Rectal smooth muscle tissue (tissue), 1 donor: ENCODE measurements at regions not wholly inside any gene's neighbourhood (a gene's known extent, or its start where the extent isn't known, plus 50 kb on each side); places are given as distances from the start of the nearest gene placed in this dataset.
"Not testable (repeated sequence)": the region's sequence is repeated elsewhere in the genome, so short reads cannot be mapped to it uniquely, and the experiment has no call there.

Experiments used
- H3K27ac ChIP-seq: one replicate; pipeline ENCODE4 v1.7.0; 2013; ENCODE audit warnings: low read depth, low read length, inconsistent platforms
- H3K27me3 ChIP-seq: one replicate; pipeline ENCODE4 v1.7.0; 2013; ENCODE audit warnings: low read length; ENCODE audit not compliant: control insufficient read depth, insufficient read depth
- H3K36me3 ChIP-seq: one replicate; pipeline ENCODE4 v1.7.0; 2013; ENCODE audit warnings: low read length; ENCODE audit not compliant: control insufficient read depth, insufficient read depth
- H3K4me1 ChIP-seq: one replicate; pipeline ENCODE4 v1.7.0; 2013; ENCODE audit warnings: low read length; ENCODE audit not compliant: control insufficient read depth, insufficient read depth
- H3K4me3 ChIP-seq: one replicate; pipeline ENCODE4 v1.7.0; 2013; ENCODE audit warnings: low read length
- H3K9ac ChIP-seq: one replicate; pipeline ENCODE4 v1.7.0; 2013; ENCODE audit warnings: low read length

DNA sequence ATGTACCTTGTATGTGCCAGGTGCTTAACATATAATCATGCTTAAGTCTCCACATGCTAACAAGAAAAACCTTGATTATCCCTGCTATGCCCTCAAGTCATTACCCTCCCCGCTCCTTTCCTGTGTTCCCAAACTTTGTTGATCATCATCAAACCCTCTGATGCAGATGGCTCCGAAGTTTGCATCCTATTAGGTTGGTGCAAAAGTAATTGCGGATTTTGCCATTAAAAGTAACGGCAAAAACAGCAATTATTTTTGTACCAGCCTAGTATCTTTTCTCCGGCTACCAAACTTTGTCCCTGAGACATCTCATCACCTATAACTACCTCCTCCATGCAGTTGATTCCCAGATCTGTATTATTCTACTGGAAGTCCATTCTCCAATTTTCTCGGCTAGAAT, 142.6 kb downstream of the OTOP1 start:
- H3K36me3 ChIP-seq, H3K4me3 ChIP-seq, H3K27me3 ChIP-seq, H3K4me1 ChIP-seq, H3K27ac ChIP-seq, H3K9ac ChIP-seq: not testable (repeated sequence)

DNA sequence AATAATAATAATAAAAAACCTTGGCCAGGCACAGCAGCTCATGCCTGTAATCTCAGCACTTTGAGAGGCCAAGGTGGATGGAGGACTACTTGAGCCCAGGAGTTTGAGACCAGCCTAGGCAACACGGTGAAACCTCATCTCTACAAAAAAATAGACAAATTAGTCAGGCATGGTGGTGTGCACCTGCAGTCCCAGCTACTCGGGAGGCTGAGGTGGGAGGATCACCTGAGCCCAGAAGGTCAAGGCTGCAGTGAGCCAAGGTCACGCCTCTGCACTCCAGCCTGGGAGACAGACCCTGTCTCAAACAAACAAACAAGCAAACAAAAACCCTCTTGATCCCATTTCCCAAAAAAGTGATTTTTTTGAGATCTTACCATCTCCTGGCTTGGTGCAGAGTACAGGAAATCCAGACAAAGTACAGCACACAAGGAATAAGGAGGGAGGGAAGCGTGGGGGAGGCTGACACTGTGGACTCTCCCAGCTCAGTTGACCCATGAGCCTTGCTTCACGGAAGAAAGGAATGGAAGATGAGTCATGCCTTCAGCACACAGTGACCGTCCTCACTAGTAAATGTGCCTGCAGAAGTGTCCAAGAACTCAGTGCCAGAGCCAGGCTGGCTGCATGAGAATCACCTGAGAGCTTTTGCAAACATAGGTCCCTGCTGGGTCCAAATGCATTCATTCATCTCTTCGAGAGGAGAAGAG, 136.9 kb downstream of the OTOP1 start:
- H3K27ac ChIP-seq, result not testable (repeated sequence)

DNA sequence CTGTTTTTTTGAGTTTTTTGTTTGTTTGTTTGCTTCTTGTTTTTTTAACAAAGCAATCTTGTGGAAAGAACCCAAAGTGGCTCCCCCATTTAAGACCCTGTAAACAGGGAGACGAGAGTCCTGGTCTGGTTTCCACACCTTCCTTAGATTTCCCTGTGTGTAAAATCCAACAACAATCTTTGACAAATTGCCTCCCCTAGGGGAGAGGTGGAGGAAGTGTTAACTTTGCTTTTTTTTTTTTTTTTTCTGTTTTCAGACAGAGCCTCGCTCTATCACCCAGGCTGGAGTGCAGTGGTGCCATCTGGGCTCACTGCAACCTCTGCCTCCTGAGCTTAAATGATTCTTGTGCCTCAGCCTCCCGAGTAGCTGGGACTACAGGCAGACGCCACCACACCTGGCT, 136.0 kb downstream of the OTOP1 start:
- H3K4me3 ChIP-seq, H3K4me1 ChIP-seq, H3K36me3 ChIP-seq, H3K9ac ChIP-seq, H3K27me3 ChIP-seq, H3K27ac ChIP-seq: not testable (repeated sequence)

More for the DNA sequence above, 136.9 kb downstream of the OTOP1 start:
- not testable (repeated sequence) for H3K36me3 ChIP-seq, H3K27me3 ChIP-seq, H3K9ac ChIP-seq, H3K4me3 ChIP-seq, H3K4me1 ChIP-seq

DNA sequence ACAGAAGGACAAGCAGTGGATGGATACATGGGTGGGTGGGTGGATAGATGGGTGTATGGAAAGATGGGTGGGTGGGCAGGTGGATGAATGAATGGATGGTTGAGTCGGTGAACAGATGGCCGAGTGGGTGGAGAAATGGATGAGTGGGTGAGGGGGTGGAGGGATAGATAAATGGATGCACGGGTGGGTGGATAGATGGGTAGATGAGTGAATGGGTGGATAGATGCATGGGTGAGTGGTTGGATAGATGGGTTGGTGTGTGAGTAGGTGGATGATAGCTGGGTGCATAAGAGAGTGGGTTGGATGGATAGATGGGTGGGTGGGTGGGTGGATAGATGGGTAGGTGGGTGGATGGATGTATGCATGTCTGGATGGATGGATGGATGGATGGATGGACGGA, 134.6 kb downstream of the OTOP1 start:
- not testable (repeated sequence) for H3K36me3 ChIP-seq, H3K4me3 ChIP-seq, H3K27ac ChIP-seq, H3K27me3 ChIP-seq, H3K4me1 ChIP-seq, H3K9ac ChIP-seq

DNA sequence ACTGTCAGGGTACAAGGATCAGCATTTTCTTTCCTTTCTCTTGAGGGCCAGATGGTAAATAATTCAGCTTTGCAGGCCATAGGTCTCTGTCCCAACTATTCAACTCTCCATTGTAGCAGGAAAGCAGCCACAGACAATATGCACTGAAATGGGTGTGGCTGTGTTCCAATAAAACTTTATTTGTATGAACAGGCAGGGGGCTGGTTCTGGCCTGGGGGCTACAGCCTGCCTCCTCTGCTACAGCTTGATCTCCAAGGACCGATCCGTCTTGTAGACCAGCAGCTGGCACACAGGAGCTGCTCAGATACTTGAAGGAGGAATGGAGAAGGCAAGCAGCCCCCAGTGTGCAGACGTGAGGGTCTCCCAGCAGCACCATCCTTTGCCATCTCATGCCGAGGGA, 127.1 kb downstream of the OTOP1 start:
- not testable (repeated sequence) for H3K4me1 ChIP-seq, H3K9ac ChIP-seq, H3K27me3 ChIP-seq, H3K4me3 ChIP-seq, H3K27ac ChIP-seq, H3K36me3 ChIP-seq

DNA sequence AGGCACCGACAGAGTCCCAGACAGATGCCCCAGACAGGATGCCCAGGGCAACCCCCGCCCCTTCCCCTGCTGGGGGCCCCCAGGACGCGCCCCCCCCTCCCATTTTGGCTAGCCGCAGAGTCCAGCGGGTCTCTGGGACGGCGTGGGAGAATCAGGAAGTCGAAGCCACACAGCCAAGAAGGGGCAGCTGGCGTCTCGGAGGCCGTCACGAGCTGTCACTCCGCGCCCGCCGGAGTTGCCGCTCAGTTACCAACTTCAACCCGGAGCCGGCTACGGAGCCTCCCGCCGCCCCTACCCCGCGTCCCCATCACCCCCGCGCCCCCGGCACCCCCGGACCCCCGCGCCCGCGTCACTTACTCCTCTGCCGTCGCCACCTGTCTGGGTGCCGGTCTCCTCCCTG, 119.8 kb downstream of the OTOP1 start:
- H3K4me3 ChIP-seq, H3K4me1 ChIP-seq, H3K9ac ChIP-seq, H3K27ac ChIP-seq, H3K36me3 ChIP-seq, H3K27me3 ChIP-seq: not testable (repeated sequence)

DNA sequence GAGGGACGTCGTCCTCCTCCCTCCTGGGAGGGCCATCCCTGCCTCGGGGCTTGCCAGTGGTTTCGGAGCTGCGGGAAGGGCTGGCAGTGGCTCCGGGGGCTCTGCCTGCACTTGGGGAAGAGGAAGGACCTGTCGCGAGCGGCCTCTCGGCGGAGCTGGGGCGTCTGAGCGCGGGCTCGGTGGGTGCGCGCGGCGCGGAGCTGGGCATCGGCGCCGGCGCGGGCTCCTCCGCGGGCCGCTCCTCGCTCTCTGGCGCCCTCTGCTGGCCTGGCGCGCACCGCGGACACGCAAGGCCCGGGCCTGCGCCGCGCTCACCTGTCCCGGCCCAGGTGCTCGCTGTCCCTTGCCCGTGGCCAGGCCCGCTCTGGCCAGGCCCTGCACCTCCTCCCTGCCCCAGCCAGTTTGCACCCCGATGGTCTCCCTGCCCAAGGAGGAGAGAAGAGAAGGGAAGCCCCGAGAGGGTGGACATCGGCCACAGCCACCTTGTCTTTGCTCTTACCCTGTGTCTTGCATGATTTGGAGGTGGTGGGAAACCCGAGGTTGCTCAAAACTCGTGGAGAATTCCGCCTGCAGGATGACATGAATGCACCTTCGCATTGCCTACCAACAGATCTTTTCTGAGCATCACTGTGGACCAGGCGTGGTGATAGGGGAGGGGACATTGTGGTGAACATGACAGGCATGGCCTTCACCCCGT, 119.2 kb downstream of the OTOP1 start:
- not testable (repeated sequence) for H3K27ac ChIP-seq, H3K36me3 ChIP-seq, H3K4me1 ChIP-seq, H3K9ac ChIP-seq, H3K27me3 ChIP-seq
- peak overlapping the region; percentile 52 for H3K4me3 ChIP-seq

DNA sequence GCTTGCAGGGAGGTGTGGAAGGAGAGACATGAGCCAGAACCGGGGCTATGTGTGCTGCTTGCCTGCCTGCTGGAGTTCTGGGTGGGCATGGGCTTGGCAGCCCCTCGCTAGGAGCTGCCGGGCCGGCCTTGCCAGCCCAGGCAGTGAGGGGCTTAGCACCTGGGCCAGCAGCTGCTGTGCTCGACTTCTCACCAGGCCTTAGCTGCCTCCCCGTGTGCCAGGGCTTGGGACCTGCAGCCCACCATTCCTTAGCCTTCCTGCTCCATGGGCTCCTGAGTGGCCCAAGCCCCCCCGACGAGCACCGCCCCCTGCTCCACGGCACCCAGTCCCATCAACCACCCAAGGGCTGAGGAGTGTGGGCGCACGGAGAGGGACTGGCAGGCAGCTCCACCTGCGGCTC, 111.3 kb downstream of the OTOP1 start:
- H3K4me3 ChIP-seq, H3K9ac ChIP-seq, H3K27me3 ChIP-seq, H3K36me3 ChIP-seq, H3K27ac ChIP-seq, H3K4me1 ChIP-seq: not testable (repeated sequence)

DNA sequence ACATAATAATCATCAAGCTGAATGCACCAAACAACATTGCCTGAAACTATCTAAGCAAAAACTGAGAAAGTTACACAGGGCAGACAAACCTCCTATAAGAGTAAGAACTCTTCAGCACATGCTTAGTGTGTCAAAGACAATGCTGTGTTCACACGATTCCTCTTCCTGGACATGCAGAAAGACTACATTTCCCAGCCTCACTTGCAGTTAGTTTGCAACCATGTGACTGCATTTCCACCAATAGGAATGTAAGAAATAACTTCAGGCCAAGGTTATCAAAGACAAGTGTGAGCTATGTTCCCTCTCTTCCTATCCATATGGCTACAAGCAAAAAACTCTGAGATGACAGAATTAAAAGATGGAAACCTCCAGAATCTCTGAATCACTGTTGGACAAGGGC, 109.8 kb downstream of the OTOP1 start:
- not testable (repeated sequence) for H3K9ac ChIP-seq, H3K36me3 ChIP-seq, H3K27me3 ChIP-seq, H3K27ac ChIP-seq, H3K4me1 ChIP-seq, H3K4me3 ChIP-seq

DNA sequence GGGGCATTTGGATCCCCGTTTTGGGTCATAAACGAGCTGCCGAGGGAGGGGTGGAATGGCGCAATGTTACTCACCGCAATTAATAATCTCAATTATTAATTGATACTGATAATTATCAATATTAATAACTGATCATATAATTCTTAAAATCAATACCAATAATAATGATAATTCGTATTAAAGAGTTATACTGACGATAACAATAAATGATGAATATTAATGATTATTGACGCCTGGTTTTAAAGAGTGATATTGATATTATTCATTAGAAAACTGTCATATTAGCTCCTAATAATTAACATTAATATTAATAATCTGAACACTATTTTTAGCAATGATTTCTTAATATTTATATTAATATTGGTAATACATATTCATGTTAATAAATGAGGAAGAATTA, 92.4 kb downstream of the OTOP1 start:
- H3K36me3 ChIP-seq, H3K27ac ChIP-seq, H3K27me3 ChIP-seq, H3K4me3 ChIP-seq, H3K4me1 ChIP-seq, H3K9ac ChIP-seq: not testable (repeated sequence)

DNA sequence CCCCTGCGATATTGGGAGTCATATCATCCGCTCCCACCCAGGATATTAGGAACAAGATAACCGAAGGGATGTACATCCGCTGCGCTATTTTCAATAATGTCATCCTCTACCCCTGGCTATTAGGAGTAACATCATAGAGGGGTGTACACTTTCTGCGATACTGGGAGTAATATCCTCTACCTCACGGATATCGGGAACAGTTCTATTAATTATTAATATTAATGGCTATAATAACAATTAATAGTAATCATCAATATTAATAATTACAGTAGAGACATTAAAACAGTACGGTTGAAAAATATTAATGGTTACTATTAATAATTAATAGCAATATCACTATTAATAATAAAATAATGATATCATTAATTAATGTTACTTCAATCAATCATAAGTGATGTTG, 90.1 kb downstream of the OTOP1 start:
- H3K36me3 ChIP-seq, H3K27ac ChIP-seq, H3K9ac ChIP-seq, H3K4me3 ChIP-seq, H3K27me3 ChIP-seq, H3K4me1 ChIP-seq: not testable (repeated sequence)
